ENCODE measurements at regions not wholly inside any gene's neighbourhood (a gene's known extent, or its start where the extent isn't known, plus 50 kb on each side); places are given as distances from the start of the nearest gene placed in this dataset.
A peak's percentile ranks its signal among the peaks of the same experiment; 100 is the strongest.

DNA sequence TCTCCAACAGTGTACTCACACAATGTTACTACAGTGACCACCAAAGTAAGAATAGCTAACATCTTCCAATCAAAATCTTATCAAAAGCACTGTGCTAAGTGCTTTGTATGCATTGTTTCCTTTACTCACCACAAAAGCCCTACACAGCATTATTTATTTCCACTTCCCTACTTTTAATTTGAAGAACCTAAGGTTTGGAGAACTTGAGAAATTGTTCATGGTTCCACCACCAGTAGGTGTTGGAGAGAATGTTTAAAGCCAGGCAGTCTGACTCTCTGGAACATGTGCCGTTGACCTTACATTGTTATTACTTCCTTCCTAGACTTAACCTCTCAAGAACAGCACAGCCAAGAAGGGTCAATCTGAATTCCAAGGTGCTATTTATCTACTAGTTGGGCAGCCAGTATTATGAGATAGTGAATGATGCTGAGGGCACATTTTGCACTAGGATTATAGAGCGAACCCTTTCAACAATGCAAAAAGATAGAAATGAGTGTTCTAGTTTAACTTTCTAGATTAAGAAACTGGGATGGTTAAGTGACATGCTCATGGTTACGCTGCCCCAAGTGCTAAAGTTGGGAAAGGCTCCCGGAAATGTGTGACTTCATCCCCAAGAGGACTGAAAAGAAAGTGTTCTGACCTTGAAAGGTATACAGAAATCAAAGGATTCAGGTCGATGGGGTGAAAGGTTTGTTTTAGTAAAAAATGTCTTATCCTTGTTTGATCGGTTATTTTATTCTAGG lies 55.2 kb upstream of the FAM136A start:
- TF ChIP-seq, protein P1, sequence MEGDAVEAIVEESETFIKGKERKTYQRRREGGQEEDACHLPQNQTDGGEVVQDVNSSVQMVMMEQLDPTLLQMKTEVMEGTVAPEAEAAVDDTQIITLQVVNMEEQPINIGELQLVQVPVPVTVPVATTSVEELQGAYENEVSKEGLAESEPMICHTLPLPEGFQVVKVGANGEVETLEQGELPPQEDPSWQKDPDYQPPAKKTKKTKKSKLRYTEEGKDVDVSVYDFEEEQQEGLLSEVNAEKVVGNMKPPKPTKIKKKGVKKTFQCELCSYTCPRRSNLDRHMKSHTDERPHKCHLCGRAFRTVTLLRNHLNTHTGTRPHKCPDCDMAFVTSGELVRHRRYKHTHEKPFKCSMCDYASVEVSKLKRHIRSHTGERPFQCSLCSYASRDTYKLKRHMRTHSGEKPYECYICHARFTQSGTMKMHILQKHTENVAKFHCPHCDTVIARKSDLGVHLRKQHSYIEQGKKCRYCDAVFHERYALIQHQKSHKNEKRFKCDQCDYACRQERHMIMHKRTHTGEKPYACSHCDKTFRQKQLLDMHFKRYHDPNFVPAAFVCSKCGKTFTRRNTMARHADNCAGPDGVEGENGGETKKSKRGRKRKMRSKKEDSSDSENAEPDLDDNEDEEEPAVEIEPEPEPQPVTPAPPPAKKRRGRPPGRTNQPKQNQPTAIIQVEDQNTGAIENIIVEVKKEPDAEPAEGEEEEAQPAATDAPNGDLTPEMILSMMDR (IDR thresholded peaks at IDR 0.05): peak; percentile 18
- no peak for TF ChIP-seq EZH2phosphoT487 (IDR thresholded peaks at IDR 0.05)
- TF ChIP-seq EZH2 (IDR thresholded peaks at IDR 0.05): no peak
- no peak for DNase-seq (ENCODE audit: low spot score)
- H3K4me2 ChIP-seq: no peak overlapping the region

DNA sequence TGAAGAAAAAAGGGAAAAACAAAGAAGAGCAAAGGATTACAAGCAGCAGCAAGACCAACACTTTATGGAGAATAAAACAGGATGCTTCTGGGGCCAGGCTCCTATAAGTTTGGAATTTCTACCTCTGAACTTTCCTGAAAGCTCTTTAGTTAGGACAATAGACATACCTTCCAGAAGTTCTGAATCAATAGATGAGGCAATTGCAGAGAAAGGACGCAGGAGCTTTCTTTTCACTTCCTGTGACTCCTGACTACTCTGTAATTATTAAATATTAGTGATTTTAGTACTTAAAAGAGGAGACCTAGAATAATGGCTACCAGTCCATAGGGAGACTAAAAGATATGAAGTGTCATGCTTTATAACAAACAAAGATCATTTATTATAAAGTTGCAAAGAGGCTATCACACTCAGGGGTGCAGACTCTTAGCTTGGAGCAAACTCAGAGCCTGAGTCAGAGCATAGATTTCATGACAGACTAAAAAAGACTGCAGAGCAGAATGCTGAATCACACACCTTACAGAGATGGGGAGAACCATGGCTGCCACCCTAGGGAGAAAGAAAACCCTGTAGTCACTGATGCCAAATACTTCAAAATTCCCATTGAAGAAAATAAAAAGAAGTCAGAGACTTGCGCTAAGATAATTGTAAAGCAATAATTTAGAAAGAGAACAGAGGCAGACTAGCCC lies 52.5 kb upstream of the FAM136A start:
- Histone ChIP-seq H3K4me1 (no peaks in the 10 kb centered on the region), H3K27me3 (no peaks in the 10 kb centered on the region), H4K20me1 (ENCODE audit: low read depth) (no peaks in the 10 kb centered on the region), H3K4me2 (no peak overlapping the region), H3K9ac (no peak overlapping the region), H3K27ac (no peak overlapping the region), H3K79me2 (ENCODE audit: low read depth) (no peaks in the 10 kb centered on the region), H3K4me3 (no peak overlapping the region), H3K9me3 (ENCODE audit: low read depth) (no peaks in the 10 kb centered on the region), H2AFZ (replicated peaks) (peak overlapping the region; percentile 39), H3K36me3 (no peaks in the 10 kb centered on the region), H3F3A (ENCODE audit: low read depth) (no peaks in the 10 kb centered on the region)
- H3K36me3 Mint-ChIP-seq: no peaks in the 10 kb centered on the region
- no peaks in the 10 kb centered on the region for H3K27me3 Mint-ChIP-seq (ENCODE audit: insufficient read depth, low read depth)
- DNase-seq (ENCODE audit: low spot score): no peak
- TF ChIP-seq EZH2phosphoT487 (IDR thresholded peaks at IDR 0.05) (no peak), EZH2 (IDR thresholded peaks at IDR 0.05) (no peak)
- TF ChIP-seq, protein P1 (IDR thresholded peaks at IDR 0.05): no peak
- H3K27ac Mint-ChIP-seq: no peak overlapping the region
- H3K4me3 Mint-ChIP-seq: no peak overlapping the region
- H3K4me1 Mint-ChIP-seq: peaks cover 5% of the 10 kb centered on the region
- H3K9me3 Mint-ChIP-seq: no peaks in the 10 kb centered on the region

More for the DNA sequence above, 55.2 kb upstream of the FAM136A start:
- Histone ChIP-seq H3K9me3 (ENCODE audit: low read depth) (no peaks in the 10 kb centered on the region), H4K20me1 (ENCODE audit: low read depth) (no peaks in the 10 kb centered on the region), H3K27me3 (no peaks in the 10 kb centered on the region), H3K4me1 (no peaks in the 10 kb centered on the region), H3K79me2 (ENCODE audit: low read depth) (no peaks in the 10 kb centered on the region), H3K4me3 (no peak overlapping the region), H2AFZ (replicated peaks) (no peak overlapping the region), H3K9ac (no peak overlapping the region), H3F3A (ENCODE audit: low read depth) (no peaks in the 10 kb centered on the region), H3K36me3 (no peaks in the 10 kb centered on the region), H3K27ac (no peak overlapping the region)
- H3K4me1 Mint-ChIP-seq: peaks cover 5% of the 10 kb centered on the region
- peaks cover 2% of the 10 kb centered on the region for H3K27me3 Mint-ChIP-seq (ENCODE audit: insufficient read depth, low read depth)
- no peak overlapping the region for H3K27ac Mint-ChIP-seq
- H3K4me3 Mint-ChIP-seq: no peak overlapping the region
- no peaks in the 10 kb centered on the region for H3K36me3 Mint-ChIP-seq
- no peaks in the 10 kb centered on the region for H3K9me3 Mint-ChIP-seq
